NCI-H226 (cell line): ENCODE measurements at regions not wholly inside any gene's neighbourhood (a gene's known extent, or its start where the extent isn't known, plus 50 kb on each side); places are given as distances from the start of the nearest gene placed in this dataset.

Experiments used
- DNase-seq: peaks from one replicate; pipeline ENCODE4 v3.0.0-alpha.2; 2015

DNA sequence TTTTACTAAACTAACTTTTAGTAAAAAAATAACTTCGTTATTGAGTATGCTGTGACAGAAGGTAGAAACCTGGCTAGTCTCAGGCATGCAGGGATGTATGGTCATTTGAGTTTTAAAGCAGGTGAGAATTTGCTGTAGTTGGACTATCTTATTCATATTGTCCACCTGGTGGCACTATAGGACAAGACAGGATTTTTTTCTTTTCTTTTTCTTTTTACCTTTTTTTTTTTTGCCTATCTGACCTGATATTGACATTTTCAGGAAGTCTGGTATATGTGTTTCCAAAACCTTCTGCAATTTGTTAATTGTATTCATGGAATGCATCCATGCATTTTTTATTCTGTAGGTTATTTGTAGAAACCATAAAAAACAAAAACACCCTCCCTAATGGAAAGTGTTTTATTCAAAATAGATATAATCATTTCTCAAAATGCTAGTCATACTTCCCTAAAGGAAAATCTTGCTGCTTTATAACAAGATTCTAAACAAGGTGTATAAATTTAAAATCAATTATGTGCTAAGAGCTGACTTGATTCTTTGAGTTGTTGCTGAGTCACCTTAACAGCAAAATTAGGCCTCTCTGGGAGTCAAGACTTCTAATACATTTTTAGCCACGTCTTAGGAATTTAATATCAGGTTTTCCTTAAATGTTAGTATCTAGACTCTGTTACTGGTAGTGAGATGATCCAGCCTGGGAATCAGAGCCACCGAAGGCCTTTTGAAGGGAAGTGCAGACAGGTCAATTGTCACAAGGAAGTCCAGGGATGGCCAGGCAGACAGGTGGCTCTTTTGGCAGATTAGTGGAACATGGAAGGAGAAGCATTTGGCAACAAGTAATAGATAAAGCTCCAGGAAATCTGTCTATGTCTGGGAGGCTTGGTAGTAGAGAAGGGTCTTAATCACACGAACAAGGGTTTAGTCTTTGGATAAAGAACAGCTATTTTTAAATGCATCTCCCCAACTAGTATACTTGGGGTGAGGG is 201.3 kb upstream of the GNPDA2 start:
- no peak for DNase-seq

DNA sequence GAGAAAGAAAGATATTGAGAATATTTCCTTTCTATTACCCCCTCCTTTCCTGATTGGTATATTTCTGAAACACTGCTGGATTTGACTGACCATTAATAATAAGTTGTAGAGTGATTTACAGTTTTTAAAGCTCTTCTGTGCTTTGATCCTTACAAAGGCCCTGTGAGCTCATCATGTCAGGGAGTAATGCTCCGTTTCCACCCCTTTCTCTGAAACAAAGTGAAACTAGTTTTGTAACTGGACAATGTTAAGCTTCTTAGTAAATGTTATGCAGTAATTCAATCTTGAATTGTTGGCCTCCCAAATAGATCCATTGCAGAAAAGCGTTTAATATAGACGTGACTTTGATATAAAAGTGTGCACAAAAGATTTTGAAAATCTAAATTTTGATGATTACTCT is 190.1 kb upstream of the GNPDA2 start:
- DNase-seq: no peak

DNA sequence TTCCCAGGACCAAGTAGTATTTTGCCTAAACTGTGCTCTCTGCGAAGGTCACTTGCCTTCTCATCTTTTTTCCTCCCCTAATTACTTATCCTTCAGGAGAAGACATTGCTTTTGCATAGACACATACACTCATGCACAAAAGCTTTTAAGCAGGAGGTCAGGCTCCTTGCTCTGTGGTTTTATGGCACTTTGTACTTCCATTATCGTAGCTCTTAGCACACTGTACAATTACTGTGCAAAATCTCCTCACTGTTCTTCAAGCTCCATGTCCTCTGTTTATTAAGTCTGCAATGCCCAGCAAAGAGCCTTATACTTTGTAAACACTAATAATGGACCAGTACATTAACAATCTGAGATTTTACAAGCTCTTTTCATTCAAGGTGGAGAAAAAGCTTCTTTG is 188.4 kb upstream of the GNPDA2 start:
- DNase-seq: no peak

DNA sequence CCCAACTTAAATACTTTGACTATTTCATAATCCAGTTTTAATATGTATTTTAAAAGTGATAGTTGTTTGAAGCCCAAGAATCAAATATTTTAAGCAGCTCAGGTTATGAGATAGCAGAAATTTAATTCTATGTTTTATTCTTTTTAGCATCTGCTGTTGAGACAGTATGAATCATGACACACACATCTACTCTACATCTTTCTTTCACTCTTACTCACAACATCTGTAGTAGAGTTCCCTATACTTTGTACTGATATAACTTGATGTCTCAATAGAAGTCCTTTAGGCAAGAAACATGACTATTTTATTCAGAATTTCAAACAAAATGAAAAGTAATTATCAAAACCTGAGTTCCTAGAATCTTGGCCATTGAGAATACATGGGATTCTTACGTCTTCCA is 187.9 kb upstream of the GNPDA2 start:
- no peak for DNase-seq

DNA sequence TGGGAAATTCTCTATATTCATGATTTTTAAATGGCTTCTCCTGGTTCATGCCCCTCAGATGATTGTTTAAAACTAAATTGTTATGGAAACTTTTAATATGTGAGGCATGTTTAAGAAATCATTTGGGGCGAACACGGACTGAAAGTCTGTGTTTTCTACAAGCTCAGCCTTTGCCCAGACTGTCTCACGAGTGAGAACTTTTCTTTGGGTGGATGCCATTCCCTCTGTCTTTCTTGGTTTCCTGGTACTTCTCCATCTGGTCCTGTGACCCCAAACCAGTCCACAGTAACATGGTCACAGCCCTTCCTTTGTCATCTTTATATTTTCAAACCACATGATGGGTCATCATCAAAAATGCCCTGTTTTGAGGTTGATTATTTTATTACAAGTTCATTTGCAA is 186.6 kb upstream of the GNPDA2 start:
- DNase-seq: no peak

DNA sequence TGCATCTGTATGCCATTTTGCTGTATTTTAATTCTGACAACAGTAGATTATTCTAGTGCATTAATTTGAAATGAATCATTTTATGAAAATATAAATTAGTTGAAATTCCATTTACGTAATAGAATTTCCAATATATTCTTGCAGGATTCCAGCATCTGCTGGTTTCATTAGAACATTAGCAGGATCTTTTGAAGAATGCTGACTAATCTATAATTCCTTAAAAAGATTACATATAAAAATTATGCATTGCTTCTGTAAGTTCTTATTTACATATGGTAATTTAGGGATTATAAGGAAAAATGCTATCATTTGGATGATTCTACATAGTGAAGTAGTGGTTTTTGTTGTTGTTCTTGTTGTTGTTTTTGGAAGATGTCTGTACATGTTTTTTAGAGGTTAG is 182.2 kb upstream of the GNPDA2 start:
- DNase-seq: no peak

DNA sequence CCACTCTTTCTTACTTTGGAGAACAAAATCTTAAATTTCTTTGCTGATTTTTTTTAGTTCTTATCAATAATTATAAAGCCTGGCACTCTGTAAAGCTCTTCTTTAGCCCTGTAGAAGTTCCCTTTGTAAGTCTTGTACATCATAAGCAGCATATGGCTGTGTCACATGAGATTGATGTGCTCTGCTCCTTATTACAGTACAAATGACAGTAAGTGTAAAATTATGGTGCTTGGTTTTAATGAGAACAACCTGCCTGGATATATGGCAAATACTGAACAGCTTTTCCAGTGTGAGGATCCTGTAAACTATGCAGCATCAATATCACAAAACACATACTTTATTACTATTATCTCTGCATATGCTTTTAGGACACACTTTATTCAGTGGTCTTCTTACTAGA is 145.9 kb upstream of the GNPDA2 start:
- DNase-seq: no peak

DNA sequence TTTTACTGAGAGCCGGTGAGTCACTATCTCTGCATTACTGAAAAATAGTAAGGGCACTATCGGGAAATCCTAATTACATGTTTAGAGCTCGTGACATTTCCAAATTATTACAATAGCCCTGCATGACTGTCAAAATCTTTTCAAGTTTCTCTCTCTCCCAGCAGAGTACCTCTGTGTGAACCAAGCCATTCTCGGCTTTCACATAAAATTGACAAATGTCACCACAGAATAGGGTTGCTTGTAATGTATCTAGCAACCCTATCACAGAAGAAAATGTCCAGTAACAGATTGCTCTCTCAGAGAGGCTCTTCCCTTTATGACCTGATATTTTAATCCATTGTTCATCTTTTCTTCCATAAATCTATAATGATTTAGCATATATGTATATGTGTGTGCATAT is 144.8 kb upstream of the GNPDA2 start:
- DNase-seq: no peak

DNA sequence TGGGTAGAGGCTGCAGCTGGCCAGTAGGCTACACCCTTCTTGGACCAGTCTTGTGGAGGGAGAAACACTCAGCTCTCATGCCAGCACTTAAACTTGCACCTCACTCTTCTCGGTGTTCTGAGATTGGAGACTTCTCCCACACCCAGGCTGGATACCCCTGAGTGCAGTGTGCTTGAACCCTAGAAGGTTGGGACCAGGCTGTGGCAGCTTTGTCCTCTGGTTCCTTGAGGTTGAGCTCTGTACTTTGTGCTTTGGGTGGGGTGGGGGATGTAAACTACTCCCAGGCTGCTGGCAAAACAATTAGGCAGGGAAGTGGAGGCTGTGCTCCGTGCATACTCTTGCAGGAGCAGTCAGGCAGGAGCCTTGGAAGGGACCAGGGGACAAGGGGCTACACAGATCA is 143.6 kb upstream of the GNPDA2 start:
- DNase-seq: no peak

DNA sequence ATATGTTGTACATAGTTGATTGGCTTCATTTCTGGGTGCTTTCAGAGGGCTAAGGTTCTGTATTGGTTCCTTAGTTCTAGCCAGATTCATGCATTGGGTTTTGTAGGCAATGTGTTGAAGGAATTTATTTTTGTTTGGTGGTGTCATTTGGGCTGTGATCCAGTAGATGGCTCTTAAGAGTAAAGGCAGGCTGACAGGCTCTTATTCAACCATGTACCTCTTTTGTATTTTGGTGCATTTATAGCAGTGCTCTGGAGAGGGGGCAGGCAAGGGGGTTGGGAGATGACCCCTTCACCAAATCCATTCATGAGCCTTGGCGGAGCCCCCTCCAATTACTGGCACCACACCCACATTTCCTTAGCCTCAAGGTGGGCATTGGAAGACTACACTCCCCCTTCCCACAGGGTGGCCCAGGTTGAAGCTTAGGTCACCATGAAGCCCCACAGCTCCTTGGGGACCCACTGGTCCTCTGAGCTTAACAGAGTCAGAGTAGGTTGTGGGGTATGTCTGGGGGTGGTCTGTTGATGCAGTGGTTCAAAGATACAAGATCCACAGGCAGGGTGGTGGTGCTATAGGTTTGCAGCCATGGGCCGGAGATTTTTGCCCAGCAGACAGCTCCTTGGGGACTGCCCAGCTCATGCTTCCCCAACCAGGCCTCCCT is 143.0 kb upstream of the GNPDA2 start:
- DNase-seq: no peak

DNA sequence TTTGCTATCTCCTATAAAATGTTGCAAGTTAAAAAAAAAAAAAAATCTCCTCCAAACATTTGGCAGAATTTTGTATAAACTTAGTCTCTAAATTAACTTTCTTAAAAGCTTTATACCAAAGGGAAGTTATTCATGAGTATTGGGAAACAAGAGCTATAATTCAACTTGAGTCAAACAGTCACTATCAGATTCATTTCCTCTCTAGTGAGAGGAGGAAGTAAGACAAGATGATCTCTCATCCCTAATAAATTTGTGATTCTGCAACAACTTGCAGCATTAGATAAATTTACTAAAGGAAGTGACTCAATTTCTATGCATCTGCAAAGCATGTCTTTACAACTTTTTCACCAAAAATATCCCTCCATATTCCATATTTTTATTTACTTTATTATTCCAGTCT is 135.4 kb upstream of the GNPDA2 start:
- peak; percentile 48 for DNase-seq

DNA sequence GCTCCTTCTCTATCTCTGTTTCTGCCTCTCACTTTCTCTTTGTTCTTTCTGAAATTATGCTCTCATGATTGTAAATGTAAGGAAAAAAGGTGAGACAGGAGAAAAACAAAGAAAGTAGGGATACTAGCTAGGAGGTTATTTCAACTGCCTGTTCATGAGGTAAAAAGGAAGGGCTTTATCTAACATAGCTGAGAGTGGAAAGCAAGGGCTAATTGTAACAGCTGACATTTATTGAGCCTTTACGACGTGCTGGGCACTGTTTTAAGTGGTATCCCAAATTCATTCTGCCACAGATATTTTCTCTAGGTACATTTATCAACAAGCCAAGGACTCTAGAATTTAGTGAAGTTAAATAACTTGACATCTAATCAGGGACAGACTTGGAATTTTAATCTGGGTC is 133.1 kb upstream of the GNPDA2 start:
- DNase-seq: no peak

DNA sequence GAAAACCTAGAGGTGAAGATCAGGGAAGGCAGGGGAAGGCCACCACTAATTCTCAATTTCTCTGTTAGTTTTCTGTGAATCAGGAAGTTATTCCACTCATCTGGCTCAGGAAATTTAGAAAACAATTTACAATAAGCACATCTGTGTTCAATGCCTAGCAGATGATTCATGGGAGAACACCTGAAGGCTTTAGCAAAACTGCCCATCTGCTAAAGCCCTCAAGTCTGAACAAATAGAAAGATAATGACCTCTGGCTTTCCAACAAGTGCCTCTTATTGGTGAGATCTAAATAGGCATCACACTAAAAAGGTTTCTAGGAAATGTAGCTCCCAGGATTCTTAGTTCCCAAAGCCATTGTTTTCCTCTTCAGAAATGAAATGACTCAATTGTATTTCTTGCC is 122.1 kb upstream of the GNPDA2 start:
- no peak for DNase-seq

DNA sequence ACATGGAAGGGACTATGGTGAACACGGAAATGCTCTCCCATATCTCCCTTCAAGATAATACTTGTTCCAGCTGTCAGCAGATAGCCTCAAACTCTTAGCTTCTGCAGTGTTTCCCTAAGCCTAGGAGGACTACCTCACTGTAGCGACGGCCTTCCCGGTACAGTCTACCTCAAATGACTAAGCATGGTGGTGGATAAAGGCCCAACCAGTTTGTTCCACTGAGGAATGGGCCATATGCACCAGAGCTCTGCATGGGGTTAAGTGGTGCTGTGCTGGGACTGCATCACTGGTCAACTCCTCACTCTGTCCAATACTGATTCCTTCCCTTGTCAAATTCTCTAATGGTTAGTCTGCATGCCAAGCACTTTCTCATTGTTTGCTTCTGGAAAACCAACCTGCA is 119.6 kb upstream of the GNPDA2 start:
- no peak for DNase-seq

DNA sequence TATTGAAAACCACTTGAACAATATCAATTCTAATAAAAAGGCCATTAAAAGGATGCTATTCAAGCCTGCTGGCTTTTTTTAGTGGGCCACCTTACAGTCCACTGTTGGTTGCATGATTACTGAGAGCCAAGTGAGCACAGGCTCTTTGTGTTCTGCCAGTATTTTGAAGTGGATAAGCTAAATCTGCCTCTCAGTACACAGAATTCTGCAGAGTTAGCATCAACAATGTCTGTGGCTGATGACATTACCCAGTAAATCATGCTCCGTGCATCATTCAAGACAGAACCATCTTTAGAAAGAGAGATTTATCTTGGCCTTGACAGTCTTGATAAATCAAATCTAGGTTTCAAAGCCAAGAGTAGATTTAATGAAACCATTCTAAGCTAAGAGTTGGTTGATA is 119.0 kb upstream of the GNPDA2 start:
- DNase-seq: no peak

DNA sequence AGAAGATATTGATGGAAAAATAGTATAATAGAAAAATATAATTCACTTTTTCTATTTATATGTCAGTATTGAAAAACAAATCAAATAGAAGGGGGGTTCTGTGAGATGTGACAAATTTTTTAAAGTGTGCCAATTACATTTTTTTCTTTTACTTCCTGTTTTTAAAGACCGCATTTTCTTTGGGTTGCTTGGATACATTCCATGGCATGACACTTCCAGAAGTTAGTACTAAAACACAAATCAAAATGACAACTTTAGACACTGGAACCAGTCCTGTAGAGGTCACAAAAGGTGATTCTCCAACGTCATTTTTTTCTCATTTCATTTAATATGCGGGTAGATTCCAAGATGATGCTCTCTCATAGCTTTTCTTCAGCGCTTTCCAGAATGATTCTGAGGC is 116.2 kb upstream of the GNPDA2 start:
- DNase-seq: no peak

DNA sequence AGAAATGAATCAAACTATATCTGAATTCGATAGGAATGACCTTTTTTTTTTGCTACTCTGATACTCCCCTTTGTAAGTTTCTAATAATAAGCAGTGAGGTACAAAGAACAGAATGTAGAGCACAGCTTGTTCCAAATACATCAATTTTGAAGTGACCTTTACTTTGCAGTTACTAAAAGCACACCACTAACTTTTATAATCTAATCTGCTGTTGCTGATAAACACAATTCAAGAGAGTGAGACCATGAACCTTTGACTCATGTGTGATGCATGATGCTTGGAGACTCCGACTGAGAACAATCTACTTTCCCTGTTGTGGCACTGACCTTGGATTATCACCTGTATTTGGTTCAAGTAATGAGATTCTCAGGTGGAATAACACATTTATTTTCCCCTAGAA is 91.6 kb upstream of the GNPDA2 start:
- DNase-seq: peak; percentile 17

DNA sequence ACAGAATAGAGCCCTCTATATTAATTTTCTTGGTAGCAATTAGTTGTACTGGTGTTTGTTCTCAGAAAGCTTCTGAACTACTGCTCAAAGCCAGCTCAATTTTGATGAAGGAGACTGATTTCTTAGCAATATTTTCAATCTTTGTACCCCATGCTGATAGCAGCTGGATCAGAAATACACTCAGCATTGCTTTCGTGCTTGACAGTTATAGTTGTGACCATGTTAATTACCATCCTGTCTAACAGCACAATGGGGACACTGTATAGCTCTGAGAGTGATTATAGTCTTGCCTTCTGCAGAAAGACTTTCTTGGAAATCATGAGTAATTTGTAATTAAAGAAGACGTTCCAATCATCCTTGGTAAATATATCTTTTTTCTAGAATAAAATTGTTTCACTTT is 79.7 kb upstream of the GNPDA2 start:
- no peak for DNase-seq

DNA sequence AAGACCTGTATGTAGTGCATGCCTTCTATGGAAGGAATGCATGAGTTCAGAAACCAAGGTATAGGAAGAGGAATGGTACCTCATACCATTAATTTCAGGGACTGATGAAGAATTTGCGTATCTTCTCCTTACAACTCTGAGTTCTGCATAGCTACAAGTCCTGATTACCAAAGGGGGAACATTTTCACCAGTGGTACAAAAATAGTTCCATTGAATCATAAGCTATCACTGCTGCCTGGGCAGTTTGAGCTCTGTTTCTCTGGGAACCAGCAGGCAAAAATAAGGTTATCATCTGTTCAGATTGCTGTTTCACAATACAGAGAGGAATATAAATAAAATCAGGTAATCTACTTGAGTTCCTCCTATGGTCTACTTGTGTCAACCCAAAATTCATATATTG is 77.9 kb upstream of the GNPDA2 start:
- DNase-seq: no peak

DNA sequence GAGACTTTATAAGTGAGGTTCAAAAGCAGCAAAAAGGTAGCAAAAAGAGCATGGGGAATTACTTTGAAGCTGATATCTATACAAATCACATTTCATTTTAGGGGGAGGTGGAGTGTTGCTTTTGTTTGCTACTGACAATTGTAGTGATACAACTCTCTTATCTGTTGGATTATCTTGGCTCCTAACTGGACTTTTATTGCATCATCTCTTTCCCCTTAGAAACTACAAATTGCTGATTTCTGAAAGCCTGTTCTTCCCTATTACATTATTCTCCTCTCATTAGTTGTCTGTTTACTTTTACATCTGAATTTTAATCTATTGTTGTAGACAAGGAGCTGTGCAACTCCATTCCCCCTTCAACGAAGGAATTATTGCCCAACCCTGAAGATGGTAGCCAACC is 75.0 kb upstream of the GNPDA2 start:
- no peak for DNase-seq

DNA sequence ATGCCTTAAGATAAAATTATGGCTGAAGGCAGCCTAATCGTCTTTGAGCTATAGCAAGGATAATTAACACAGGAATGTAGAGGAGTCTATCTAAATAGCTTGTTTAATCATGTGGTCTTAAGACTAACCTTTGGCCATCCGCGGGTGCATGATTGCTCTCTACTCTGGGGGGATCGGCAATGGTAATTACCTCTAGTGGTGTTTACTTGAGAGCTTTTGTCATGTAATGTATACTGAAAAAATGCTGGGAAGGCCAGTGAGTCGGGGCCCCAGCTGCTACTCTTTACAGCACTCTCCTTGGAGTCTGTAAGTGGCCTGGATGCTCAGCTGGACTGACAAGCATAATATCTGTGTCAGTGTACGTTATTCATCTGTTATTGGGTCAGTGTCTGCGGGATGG is 65.5 kb upstream of the GNPDA2 start:
- DNase-seq: no peak

DNA sequence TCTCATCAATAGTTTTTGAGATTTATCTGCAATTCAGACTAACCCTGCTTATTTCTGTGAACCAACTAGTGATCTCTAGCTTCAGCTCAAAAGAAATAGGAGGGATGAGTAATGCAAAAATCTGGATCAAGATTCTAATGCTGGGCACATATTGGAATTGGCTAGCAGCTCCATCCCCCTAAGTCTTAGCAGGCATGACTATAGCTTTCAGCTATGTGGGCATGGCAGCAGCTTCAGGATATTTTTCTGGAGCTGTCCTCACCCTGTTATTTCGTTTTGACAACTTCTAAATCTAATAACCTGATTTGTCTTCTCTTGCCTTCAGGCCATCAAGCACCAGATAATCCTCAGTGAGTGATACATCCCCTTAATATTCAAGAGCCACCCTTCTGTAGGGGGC is 50.8 kb upstream of the GNPDA2 start:
- peak; percentile 2 for DNase-seq
